Neuronal stem cell (in vitro differentiated cells): ENCODE measurements at regions not wholly inside any gene's neighbourhood (a gene's known extent, or its start where the extent isn't known, plus 50 kb on each side); places are given as distances from the start of the nearest gene placed in this dataset.

ENCODE experiments used
- DNase-seq: peaks from one replicate; pipeline ENCODE4 v3.0.0-alpha.2; 2013; ENCODE audit warnings: low spot score
- H2AFZ ChIP-seq: one replicate; pipeline ENCODE4 v1.6.1; 2013; ENCODE audit warnings: mild to moderate bottlenecking, low read length, inconsistent platforms
- H2AK5ac ChIP-seq: 2 replicates; pipeline ENCODE4 v1.6.1; 2013; ENCODE audit warnings: low read depth, mild to moderate bottlenecking, inconsistent platforms, low read length, moderate library complexity, mixed read lengths
- H2BK120ac ChIP-seq: 2 replicates; pipeline ENCODE4 v1.6.1; 2013; ENCODE audit warnings: low read depth, mild to moderate bottlenecking, inconsistent platforms, low read length, moderate library complexity, mixed read lengths
- H2BK12ac ChIP-seq: one replicate; pipeline ENCODE4 v1.6.1; 2013; ENCODE audit warnings: low read length, inconsistent platforms
- H2BK15ac ChIP-seq: 2 replicates; pipeline ENCODE4 v1.6.1; 2013; ENCODE audit warnings: mild to moderate bottlenecking, low read length, inconsistent platforms, mixed read lengths
- H2BK5ac ChIP-seq: one replicate; pipeline ENCODE4 v1.6.1; 2013; ENCODE audit warnings: inconsistent platforms, mild to moderate bottlenecking, low read length, moderate library complexity
- H3K14ac ChIP-seq: one replicate; pipeline ENCODE4 v1.6.1; 2013; ENCODE audit warnings: low read length, inconsistent platforms
- H3K18ac ChIP-seq: 2 replicates; pipeline ENCODE4 v1.6.1; 2013; ENCODE audit warnings: low read length, inconsistent platforms
- H3K23ac ChIP-seq: 2 replicates; pipeline ENCODE4 v1.6.1; 2013; ENCODE audit warnings: low read depth, mild to moderate bottlenecking, mixed read lengths, low read length, inconsistent platforms; ENCODE audit not compliant: poor library complexity
- H3K27ac ChIP-seq: replicated peaks from 3 replicates; pipeline ENCODE4 v1.5.1; 2013; ENCODE audit warnings: low read length, inconsistent platforms
- H3K27me3 ChIP-seq, 3 experiments: 2 replicates each; pipeline ENCODE4 v1.6.1; 2013; ENCODE audit warnings: low read length in 3 of 3, mild to moderate bottlenecking in 2 of 3, inconsistent platforms in 1 of 3, low read depth in 1 of 3, mixed read lengths in 1 of 3, moderate library complexity in 1 of 3; ENCODE audit not compliant: control insufficient read depth in 3 of 3, insufficient read depth in 3 of 3
- H3K36me3 ChIP-seq, 2 donors: replicated peaks in 1 of 2; 2 replicates each; pipeline ENCODE4 v1.6.1; 2013; ENCODE audit warnings: low read length in 2 of 2; ENCODE audit not compliant: control insufficient read depth in 2 of 2, insufficient read depth in 2 of 2
- H3K4ac ChIP-seq: 2 replicates; pipeline ENCODE4 v1.6.1; 2013; ENCODE audit warnings: inconsistent platforms, mild to moderate bottlenecking, low read length, moderate library complexity
- H3K4me1 ChIP-seq, 2 donors: 1 replicate in 1 of 2; 2 replicates in 1 of 2; pipeline ENCODE4 v1.6.1; 2013; ENCODE audit warnings: low read length in 2 of 2, low read depth in 1 of 2; ENCODE audit not compliant: control insufficient read depth in 2 of 2, insufficient read depth in 1 of 2
- H3K4me2 ChIP-seq: one replicate; pipeline ENCODE4 v1.6.1; 2013; ENCODE audit warnings: mild to moderate bottlenecking, low read length, inconsistent platforms; ENCODE audit not compliant: insufficient read depth, poor library complexity, severe bottlenecking
- H3K4me3 ChIP-seq, 2 donors: 2 replicates each; pipeline ENCODE4 v1.5.1; 2013; ENCODE audit warnings: low read length in 2 of 2, mild to moderate bottlenecking in 2 of 2, inconsistent platforms in 1 of 2, moderate library complexity in 1 of 2
- H3K79me1 ChIP-seq: one replicate; pipeline ENCODE4 v1.6.1; 2013; ENCODE audit warnings: low read depth, mild to moderate bottlenecking, inconsistent platforms, low read length, moderate library complexity
- H3K9ac ChIP-seq: one replicate; pipeline ENCODE4 v1.6.1; 2013; ENCODE audit warnings: mild to moderate bottlenecking, low read depth, low read length, inconsistent platforms; ENCODE audit not compliant: poor library complexity
- H3K9me3 ChIP-seq, 2 donors: replicated peaks in 1 of 2; 2 replicates each; pipeline versions ENCODE3 to v1.6.1; 2013; ENCODE audit warnings: low read length in 2 of 2, mild to moderate bottlenecking in 2 of 2, inconsistent platforms in 1 of 2, low read depth in 1 of 2, mixed read lengths in 1 of 2, moderate library complexity in 1 of 2; ENCODE audit not compliant: control insufficient read depth in 2 of 2, insufficient read depth in 1 of 2
- H4K8ac ChIP-seq: one replicate; pipeline ENCODE4 v1.6.1; 2013; ENCODE audit warnings: low read depth, mild to moderate bottlenecking, inconsistent platforms, low read length, moderate library complexity
- H4K91ac ChIP-seq: one replicate; pipeline ENCODE4 v1.6.1; 2013; ENCODE audit warnings: low read length, low read depth, mild to moderate bottlenecking, inconsistent platforms; ENCODE audit not compliant: poor library complexity
- WGBS, 2 donors: extraction: QIAGEN DNeasy Blood & Tissue Kit; methylation state at CpG; one replicate each; pipeline ENCODE4 v1.1.7; 2013; ENCODE audit warnings: missing lambda C conversion rate in 2 of 2, mixed read lengths in 1 of 2; ENCODE audit not compliant: insufficient read length in 2 of 2, insufficient replicate concordance in 1 of 2; ENCODE audit errors: extremely low coverage in 2 of 2; 5-methylcytosine and 5-hydroxymethylcytosine counted together

DNA sequence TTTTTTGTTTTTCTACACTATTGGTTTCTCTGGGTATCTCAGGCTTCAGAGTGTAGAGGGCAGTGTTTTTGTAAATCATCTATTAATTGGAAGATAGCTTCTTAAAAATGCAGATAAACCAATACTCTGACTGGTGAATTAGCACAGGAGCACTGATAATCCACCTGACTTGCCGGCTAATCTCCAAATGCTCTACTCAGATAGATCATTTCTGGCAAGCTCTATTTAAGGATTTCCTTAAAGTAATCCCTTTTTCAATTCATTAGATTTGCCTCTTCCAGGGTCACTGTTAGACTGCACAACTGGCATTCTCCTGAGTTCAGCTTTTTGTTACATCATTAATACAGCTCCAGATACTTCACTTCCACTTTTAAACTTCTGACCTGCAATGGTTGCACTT is 1390.3 kb upstream of the NUDT12 start:
- H3K79me1 ChIP-seq: no peaks in the 10 kb centered on the region
- no peak overlapping the region for H2BK5ac ChIP-seq
- no peak overlapping the region for H3K27ac ChIP-seq
- H3K4ac ChIP-seq: no peak overlapping the region
- H2AFZ ChIP-seq: no peak overlapping the region
- H2AK5ac ChIP-seq: no peak overlapping the region
- H3K4me1 ChIP-seq: no peaks in the 10 kb centered on the region
- no peak overlapping the region for H2BK15ac ChIP-seq
- H3K4me2 ChIP-seq: no peak overlapping the region
- no peak overlapping the region for H3K4me3 ChIP-seq
- no peak overlapping the region for H4K91ac ChIP-seq
- no peaks in the 10 kb centered on the region for H3K9me3 ChIP-seq
- no peak overlapping the region for H2BK120ac ChIP-seq
- no peak overlapping the region for H4K8ac ChIP-seq
- H3K9ac ChIP-seq: no peak overlapping the region
- H3K18ac ChIP-seq: no peak overlapping the region
- no peaks in the 10 kb centered on the region for H3K36me3 ChIP-seq
- no peak for DNase-seq
- H3K27me3 ChIP-seq: no peaks in the 10 kb centered on the region
- no peak overlapping the region for H2BK12ac ChIP-seq
- no peak overlapping the region for H3K14ac ChIP-seq
- WGBS, 2 donors: no CpG with 5 or more reads among the region's 1 CpG
- H3K23ac ChIP-seq: no peak overlapping the region

DNA sequence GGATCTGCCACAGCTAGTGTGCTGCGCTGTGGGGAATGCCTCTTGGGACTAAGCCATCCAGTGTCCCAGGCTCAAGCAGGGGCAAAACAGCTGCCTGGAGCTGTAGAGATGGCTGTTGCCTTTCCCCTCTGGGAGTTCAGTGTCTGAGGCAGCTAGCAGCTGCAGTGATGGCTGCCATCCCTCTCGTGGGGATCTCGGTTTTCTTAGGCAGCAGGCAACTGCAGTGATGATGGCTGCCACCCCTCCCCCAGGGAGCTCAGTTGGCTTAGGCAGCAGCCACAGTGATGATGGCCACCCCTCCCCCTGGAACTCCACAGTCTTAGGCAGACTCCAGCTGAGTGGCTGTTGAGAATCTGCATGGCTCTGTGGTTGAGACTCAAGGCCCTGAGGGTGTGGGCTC is 1389.2 kb upstream of the NUDT12 start:
- H3K4me1 ChIP-seq: no peaks in the 10 kb centered on the region
- H2BK15ac ChIP-seq: no peak overlapping the region
- peak overlapping the region; percentile 72 for H4K8ac ChIP-seq
- DNase-seq: no peak
- H3K18ac ChIP-seq: peak overlapping the region; percentile 59
- no peak overlapping the region for H3K4ac ChIP-seq
- H3K4me3 ChIP-seq: no peak overlapping the region
- peak overlapping the region; percentile 38 for H3K14ac ChIP-seq
- H3K4me2 ChIP-seq: no peak overlapping the region
- H3K79me1 ChIP-seq: no peaks in the 10 kb centered on the region
- WGBS, 2 donors: no CpG with 5 or more reads among the region's 3 CpGs
- H4K91ac ChIP-seq: no peak overlapping the region
- H2BK5ac ChIP-seq: peak overlapping the region; percentile 87
- no peaks in the 10 kb centered on the region for H3K9me3 ChIP-seq
- H3K36me3 ChIP-seq: no peaks in the 10 kb centered on the region
- peak overlapping the region; percentile 43 for H2AK5ac ChIP-seq
- no peak overlapping the region for H3K23ac ChIP-seq
- no peak overlapping the region for H2BK12ac ChIP-seq
- H3K27ac ChIP-seq: no peak overlapping the region
- peak overlapping the region; percentile 12 for H2AFZ ChIP-seq
- H3K27me3 ChIP-seq: no peaks in the 10 kb centered on the region
- H3K9ac ChIP-seq: no peak overlapping the region
- H2BK120ac ChIP-seq: no peak overlapping the region

DNA sequence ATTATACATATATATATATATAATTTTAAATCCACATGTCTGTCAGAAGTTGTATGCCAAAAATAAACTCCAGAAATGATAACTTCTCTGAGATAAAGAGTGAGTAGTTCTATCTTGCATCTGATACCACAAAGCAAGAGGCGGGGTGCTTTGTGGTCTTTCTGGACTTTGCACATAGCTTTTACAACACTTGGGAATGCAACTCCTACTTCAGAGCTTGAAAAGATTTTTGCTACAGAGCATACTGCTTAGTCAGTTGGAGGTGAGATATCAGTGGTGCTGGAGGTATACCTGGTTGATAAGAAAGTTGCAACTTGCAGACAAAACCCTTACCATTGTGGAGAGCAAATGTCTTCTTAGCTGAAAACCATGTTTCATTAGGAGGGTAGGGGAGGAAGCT is 1384.5 kb upstream of the NUDT12 start:
- no CpG with 5 or more reads among the region's 1 CpG for WGBS, 2 donors

DNA sequence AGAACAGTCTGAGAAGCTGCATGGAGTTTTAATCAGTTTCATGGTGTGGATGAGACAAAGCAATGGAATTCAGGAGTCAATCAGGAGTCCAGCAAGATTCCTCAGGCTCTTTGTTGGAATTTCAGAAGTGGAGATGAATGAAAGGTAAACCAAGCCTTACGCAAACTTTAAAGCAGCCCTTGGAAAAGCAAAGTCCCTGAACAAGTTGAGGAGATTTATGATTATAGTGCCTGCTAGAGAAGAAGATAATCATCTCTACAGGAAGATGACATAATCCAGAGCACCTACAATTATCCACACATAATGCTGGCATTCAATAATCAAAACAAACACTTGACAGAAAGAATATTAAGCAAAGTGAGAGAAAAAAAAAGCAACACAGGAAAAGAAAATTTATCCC is 1380.1 kb upstream of the NUDT12 start:
- Histone ChIP-seq H3K27me3 (no peaks in the 10 kb centered on the region), H3K36me3 (no peaks in the 10 kb centered on the region), H3K4me2 (no peak overlapping the region), H2BK5ac (no peak overlapping the region), H2BK12ac (no peak overlapping the region), H2BK15ac (no peak overlapping the region), H3K4me1 (no peaks in the 10 kb centered on the region), H3K4ac (no peak overlapping the region), H3K9ac (no peak overlapping the region), H2BK120ac (no peak overlapping the region), H3K23ac (no peak overlapping the region), H3K4me3 (no peak overlapping the region), H3K14ac (no peak overlapping the region), H3K27ac (peak overlapping the region; percentile 56), H2AFZ (peak overlapping the region; percentile 68), H4K8ac (no peak overlapping the region), H4K91ac (no peak overlapping the region), H3K9me3 (no peaks in the 10 kb centered on the region), H2AK5ac (no peak overlapping the region), H3K79me1 (no peaks in the 10 kb centered on the region), H3K18ac (no peak overlapping the region)
- no CpG with 5 or more reads among the region's 1 CpG for WGBS, 2 donors
- peak; percentile 21 for DNase-seq

More for the DNA sequence above, 1384.5 kb upstream of the NUDT12 start:
- Histone ChIP-seq H3K4me1 (no peaks in the 10 kb centered on the region), H3K9ac (no peak overlapping the region), H4K8ac (no peak overlapping the region), H2BK15ac (no peak overlapping the region), H3K4me3 (no peak overlapping the region), H3K4me2 (no peak overlapping the region), H3K36me3 (no peaks in the 10 kb centered on the region), H3K18ac (no peak overlapping the region), H2BK5ac (no peak overlapping the region), H2AFZ (no peak overlapping the region), H3K27me3 (no peaks in the 10 kb centered on the region), H3K23ac (no peak overlapping the region), H2BK12ac (no peak overlapping the region), H3K9me3 (no peaks in the 10 kb centered on the region), H2BK120ac (no peak overlapping the region), H3K79me1 (no peaks in the 10 kb centered on the region), H3K14ac (no peak overlapping the region), H2AK5ac (no peak overlapping the region), H4K91ac (no peak overlapping the region), H3K27ac (no peak overlapping the region), H3K4ac (no peak overlapping the region)
- no peak for DNase-seq
